ENCODE measurements at regions not wholly inside any gene's neighbourhood (a gene's known extent, or its start where the extent isn't known, plus 50 kb on each side); places are given as distances from the start of the nearest gene placed in this dataset.
"Not testable (repeated sequence)": the region's sequence is repeated elsewhere in the genome, so short reads cannot be mapped to it uniquely, and the experiment has no call there.

DNA sequence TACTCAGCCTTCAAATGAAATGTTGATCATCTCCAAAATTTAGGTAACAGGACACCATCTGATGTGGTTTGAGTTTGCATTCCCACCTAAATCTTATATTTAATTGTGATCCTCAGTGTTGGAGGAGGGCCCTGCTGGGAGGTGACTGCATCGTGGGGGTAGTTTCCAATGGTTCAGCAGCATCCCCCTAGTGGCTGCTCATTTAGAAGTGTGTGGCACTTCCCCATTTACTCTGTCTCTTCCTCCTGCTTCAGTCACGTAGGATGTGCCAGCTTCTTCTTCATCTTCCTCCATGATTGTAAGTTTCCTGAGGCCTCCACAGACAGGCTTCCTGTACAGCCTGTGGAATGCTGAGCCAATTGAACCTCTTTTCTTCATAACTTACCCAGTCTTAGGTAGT, 731.2 kb downstream of the USP25 start:
- DNase-seq (ENCODE audit: low read depth in 2 of 2, low spot score in 1 of 2): no peak

DNA sequence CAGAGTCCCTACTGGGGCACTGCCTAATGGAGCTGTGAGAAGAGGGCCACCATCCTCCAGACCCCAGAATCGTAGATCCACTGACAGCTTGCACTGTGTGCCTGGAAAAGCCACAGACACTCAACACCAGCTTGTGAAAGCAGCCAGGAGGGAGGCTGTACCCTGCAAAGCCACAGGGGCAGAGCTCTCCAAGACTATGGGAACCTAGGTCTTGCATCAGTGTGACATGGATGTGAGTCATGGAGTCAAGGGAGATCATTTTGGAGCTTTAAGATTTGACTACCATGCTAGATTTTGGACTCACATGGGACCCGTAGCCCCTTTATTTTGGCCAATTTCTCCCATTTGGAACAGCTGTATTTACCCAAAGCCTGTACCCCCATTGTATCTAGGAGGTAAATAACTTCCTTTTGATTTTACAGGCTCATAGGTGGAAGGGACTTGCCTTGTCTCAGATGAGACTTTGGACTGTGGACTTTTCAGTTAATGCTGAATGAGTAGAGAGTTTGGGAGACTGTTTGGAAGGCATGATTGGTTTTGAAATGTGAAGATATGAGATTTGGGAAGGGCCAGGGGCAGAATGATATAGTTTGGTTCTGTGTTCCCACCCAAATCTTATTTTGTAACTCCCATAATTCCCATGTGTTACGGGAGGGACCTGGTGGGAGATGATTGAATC, 734.6 kb downstream of the USP25 start:
- not testable (repeated sequence) for DNase-seq (ENCODE audit: low read depth in 2 of 2, low spot score in 1 of 2)

DNA sequence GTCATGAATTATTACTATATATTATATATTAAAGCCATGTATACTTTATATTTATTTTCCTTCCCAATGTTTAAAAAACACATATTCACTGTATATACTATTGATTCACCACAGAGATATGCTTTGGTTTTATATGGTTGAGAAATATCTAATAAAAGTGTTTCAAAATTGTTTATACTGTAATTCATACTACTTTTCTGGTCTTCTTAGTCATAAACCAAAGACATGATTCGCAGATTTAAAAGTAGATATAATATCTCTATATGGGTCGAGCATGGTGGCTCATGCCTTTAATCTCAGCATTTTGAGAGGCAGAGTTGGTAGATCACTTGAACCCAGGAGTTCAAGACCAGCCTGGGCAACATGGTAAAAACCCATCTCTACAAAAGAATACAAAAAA, 738.4 kb downstream of the USP25 start:
- DNase-seq (ENCODE audit: low read depth in 2 of 2, low spot score in 1 of 2): no peak

DNA sequence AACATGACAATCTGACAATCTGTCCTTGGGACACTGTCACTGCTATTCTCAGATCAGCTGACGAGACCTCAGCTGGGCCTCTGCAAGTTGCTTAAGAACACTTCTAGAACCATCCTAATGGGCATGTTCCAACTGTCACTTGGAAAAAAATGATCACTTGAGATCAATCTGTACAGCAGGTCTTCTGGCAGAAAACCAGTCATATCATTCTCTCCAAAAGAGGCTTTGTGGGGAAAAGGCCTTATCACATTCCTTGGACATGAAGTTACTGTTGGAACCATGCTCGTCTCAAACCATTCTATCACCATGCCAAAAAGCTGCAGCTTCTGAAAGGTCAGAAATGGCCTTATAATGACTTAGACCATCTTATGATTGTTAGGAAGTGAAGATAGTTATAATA, 744.2 kb downstream of the USP25 start:
- DNase-seq (ENCODE audit: low read depth in 2 of 2, low spot score in 1 of 2): no peak

DNA sequence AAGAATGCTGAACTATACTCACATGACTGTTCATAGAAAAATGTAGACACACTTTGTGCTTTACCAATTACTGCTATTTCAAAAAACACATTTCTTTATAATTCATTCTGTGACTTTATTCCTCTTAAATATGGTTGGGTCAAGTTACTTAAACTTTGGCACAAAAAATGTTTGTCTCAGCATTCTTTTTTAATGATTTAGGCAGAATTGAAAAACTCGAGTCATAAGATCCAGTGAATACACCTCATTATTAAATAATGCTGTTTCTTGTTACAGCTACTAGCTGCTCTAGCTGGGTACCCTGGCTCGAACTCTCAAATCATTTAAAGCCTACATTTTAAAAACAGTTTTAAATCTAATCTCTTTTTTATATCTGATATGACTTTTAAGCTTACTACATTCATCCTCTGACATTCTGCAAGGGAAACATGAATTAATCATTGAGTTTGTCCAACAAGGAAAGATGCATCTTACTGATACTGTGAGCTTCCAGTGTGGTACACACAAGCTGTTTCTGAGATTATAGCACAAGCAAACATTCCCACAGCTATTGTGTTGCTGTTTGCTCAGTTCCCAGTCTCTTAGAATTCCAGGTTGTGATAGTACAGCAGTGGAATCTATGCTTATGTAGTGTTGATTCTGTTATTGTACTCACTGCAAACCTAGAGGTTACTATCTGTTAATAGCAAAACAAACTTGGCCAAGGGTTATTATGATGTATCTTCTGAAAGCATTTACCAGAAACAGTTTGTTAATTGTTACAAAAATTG, 746.5 kb downstream of the USP25 start:
- DNase-seq (ENCODE audit: low read depth in 2 of 2, low spot score in 1 of 2): no peak

DNA sequence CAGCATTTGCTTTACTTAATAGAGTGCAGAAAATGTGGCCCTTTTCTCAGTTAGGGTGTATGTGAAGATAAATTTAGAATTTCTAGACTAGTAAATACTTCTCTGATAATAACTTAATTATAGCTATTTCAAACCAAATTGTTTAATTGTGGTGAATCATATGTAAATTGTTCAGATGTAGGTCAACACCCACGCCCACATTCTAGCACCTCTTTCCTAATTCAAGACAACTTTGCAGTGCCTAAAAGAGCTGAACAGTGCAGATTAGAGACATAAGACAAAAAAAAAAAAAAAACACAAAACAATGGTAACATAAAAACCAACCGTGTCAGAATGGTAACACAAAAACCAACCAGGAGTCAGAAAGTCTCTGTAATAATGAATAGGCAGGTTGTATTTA, 758.3 kb downstream of the USP25 start:
- DNase-seq (ENCODE audit: low read depth in 2 of 2, low spot score in 1 of 2): no peak

DNA sequence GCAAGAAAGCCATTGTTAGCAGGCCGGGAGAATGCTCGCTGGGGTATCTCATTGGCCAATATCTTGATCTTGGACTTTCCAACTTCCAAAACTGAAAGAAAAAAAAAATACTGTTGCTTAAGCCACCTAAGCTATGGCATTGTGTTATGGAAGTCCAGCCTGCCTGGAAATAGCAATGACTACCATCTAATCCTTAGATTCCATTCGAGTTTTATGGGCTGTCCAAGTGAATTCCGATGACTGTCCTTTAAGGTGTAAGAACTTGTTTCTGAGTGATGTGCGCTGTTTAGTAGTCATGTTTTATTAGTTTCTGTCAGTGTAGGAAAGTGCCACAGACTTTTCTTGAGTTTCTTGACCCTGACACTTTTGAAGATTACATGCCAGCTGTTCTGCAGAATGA, 762.6 kb downstream of the USP25 start:
- DNase-seq (ENCODE audit: low read depth in 2 of 2, low spot score in 1 of 2): no peak

DNA sequence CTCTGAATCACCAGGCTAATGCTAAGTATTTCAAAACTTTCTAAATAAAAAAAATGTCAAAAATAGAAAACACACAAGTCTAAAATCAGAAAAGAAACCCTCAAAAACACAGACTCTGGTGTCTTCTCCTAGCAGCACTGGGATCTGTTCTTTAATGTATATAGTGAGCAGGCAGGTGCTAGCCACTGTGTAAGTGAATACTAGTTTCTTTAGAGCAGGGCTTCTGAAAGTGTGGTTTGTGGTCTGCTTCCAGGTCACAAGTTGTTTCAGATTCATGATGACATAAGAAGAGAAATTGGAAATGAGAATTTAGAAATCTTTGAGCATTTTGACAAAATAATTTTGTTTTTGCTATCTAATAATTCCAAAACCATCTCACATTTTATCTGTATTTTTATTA, 763.1 kb downstream of the USP25 start:
- no peak for DNase-seq (ENCODE audit: low read depth in 2 of 2, low spot score in 1 of 2)

DNA sequence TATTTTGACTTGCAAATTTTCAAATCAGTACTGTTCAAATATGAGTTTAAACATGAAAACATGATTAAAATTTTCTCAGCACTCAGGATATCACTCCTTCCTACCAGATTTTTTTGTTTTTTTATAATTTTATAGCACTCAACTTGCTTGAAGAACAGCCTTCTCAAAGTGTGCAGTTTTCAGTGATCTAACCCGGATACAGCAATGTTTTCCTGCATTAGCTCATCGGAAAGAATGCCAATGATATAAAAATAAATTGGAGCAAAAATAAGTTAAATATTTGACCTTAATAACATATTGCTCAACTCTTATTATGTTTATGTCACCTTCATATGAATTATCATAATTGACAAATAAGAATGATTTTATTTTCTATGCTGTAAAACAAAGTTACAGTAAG, 766.8 kb downstream of the USP25 start:
- DNase-seq (ENCODE audit: low read depth in 2 of 2, low spot score in 1 of 2): no peak

DNA sequence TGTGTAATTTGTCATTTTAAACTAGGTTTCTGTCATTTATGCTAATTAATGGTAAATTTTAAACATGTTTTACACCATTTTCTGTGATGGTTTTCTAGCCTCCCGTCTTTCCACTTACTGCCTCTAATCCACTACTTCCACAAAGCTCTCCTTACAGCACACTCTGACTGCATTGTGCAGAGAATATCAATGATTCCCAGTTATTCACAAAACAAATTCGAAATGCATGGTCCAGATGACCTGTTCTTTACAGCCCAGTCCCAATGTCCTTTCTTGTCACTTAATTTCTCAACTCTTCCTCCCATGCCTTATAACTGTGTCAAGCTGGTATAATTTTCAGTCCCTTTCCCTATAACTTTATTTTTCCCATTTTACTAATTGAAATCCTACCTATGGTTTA, 770.5 kb downstream of the USP25 start:
- DNase-seq (ENCODE audit: low read depth in 2 of 2, low spot score in 1 of 2): no peak

DNA sequence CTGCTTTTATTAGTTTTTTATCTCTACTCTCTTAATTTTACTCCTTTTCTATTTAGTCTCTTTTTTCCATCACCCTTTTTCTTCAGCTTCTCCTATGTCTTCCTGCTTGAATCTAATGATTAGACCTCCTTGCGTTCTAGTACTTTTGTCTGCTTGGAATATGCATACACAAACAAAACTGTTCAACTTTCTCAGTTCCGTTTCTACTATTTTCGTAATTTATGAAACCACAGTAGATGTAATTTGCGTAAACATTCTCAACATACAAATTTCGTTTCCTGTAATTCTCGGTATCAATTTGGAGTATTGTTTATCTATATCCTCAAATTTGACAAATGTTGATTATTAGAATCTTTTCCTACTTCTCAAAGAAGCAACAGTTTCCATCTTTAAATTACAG, 772.5 kb downstream of the USP25 start:
- DNase-seq (ENCODE audit: low read depth in 2 of 2, low spot score in 1 of 2): no peak

DNA sequence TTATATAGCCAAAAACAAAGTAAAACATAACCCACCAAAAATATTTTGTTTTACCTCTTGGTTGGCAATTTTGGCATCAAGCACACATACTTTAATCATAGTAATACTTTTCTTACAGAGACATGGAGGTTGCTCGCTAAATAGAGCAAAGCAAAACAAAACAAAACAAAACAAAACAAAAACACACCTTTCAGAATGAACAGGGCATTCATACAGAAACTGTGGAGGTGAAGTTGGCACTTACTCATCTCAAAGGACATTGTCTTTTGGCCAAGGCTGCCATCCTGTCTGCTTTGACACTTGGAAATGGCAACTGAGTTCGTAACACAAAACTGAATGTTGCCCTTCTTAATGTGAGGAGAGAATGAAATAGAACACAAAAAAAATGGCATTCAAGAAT, 773.1 kb downstream of the USP25 start:
- no peak for DNase-seq (ENCODE audit: low read depth in 2 of 2, low spot score in 1 of 2)

DNA sequence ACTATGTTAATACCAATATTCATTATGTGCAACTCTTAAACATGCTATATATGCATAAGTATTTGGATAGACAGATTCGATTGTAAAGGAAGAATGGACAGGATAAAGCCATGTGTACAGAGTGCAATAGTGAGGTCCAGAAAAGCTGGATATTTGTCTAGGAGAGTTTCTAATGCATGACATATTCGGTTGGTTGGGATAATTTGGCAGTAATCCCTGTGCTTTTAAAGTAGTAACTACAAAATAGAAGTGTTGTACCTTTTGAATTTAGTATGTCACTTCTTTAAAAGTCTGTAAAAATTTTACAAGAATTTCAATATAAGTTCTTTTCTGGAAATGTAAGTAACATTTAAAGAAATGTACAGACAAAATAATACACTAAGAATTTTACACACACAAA, 774.5 kb downstream of the USP25 start:
- DNase-seq (ENCODE audit: low read depth in 2 of 2, low spot score in 1 of 2): no peak

DNA sequence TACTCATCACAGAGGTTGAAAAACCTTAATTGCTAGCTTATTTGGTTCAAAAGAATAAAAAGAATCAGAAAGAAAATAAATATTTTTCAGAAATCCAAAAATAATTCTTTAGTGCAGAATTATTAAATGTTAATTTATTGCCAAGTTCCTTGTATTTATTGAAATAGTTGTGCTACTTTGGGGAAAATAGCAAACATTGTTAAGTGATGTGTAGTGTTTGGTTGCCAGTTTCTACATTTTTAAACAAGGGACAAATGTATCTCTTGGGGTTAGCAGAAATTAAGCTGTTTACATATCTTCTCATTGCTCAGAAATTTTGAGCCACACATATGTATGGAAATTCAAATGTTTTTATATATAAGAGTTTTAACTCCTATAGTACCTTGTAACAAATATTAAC, 775.0 kb downstream of the USP25 start:
- DNase-seq (ENCODE audit: low read depth in 2 of 2, low spot score in 1 of 2): no peak

DNA sequence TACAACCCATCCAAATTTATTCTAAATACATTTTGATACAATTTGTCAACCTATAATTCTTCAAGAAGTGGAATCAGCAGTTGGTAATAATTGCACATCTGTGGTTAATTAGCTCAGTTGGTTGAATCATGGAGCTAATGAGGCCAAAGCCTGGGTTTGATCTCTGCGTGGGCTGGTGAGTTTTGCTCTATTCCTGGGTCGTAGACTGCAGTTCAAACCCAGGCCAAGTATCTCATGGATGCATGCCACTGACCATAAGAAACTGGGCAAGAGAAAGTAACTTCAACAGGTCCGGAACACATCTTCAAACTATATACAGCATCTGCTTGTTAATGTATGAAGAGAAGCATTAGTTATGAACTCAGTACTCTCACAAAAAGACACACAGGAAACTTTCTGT, 779.7 kb downstream of the USP25 start:
- no peak for DNase-seq (ENCODE audit: low read depth in 2 of 2, low spot score in 1 of 2)

DNA sequence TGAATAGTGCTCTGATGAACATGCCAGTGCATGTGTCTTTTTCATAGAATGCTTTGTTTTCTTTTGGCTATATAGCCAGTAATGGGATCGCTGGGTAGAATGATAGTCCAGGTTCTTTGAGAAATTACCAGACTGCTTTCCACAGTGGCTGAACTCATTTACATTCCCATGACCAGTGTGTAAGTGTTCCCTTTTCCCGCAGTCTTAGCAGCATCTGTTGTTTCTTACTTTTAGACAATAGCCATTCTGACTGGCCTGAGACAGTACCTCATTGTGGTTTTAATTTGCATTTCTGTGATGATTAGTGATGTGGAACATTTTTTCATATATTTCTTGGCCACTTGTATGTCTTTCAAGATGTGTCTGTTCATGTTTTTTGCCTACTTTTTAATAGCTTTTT, 784.5 kb downstream of the USP25 start:
- DNase-seq (ENCODE audit: low read depth in 2 of 2, low spot score in 1 of 2): no peak

DNA sequence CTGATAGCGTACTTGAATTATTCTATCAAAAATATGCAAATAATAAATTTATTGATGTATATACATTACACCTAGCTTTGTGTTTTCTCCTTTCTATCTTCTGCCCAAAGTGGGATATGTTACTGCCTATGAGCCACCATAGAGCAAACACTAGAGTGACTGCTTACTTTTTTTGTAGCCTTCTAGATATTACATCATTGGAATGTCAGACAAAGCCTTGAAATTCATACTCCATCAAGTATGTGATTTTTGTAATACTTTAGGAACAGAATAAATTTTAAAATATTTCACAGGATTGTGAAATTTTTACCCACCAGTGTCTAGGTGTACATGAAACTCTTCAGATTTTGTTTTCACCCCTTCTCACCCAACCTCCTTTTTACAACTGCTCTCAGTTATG, 787.6 kb downstream of the USP25 start:
- no peak for DNase-seq (ENCODE audit: low read depth in 2 of 2, low spot score in 1 of 2)

DNA sequence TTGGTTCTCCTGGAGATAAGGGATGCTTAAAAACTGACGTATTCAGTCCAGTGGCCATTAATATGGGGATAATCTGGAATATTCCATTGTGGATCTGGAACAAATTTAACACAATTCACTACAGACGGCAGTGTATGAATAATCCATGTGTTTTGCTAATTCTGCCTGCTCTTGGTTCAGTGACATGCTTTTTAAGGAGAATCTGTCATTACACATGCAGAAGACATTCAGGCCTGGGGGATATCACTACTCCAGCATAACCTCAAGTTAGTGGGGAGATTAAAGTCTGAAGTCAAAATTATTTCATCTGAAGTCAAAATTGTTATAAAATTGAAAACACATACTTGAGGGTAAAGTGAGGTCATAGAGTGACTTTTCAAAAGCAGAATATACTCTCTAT, 789.3 kb downstream of the USP25 start:
- no peak for DNase-seq (ENCODE audit: low read depth in 2 of 2, low spot score in 1 of 2)

DNA sequence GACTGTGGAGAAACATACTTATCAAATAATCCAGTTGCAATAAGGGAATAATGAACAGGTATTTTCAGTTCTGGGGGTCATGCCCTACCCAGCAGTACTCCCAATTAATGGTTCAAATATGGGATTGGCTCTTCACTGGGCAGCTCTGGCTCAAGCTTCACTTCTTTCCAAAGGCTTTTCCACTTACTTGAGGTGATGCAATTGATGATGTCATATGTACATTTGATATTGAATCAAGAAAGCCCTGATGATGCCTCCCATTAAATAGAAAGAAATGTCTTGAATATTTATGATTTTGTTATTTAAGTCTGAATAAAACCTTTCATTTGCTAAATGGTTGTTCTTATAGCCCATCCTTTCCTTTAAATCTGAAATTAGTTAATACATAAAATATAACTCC, 789.9 kb downstream of the USP25 start:
- DNase-seq (ENCODE audit: low read depth in 2 of 2, low spot score in 1 of 2): no peak

DNA sequence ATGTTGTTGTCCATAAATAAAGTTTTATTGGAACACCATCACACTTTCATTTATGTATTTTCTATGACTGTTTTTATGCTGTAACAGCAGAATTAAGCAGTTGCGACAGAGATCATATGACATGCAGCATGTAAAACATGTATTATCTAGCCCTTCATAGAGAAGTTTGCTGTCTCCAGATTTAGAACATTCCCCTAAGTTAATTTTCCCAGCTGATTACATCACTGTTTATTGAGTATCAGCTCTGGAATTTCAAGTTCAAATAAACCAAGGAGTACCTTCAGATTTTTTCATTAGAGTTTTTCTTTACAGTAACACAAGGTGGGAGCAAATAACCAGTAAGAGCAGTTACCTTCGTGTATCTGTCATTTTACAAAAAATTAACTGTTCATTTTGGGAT, 792.8 kb downstream of the USP25 start:
- DNase-seq (ENCODE audit: low read depth in 2 of 2, low spot score in 1 of 2): no peak

DNA sequence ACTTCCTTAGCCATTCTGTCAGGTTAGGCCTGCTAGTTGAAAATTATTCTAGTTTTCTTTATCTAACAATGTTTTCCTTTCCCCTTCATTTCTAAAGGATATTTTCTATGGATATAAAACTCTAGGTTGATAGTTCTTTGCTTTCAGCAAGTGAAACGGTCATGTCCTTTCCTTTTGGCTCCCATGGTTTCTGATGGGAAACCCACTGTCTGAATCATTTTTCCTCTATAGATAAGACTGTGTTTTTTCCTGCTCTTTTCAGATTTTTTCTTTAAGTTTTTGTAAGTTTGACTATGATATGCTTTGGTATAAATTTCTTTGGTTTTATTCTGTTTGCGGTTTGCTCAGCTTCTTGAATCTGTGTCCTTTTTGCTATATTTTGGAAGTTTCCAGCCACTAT, 800.9 kb downstream of the USP25 start:
- DNase-seq (ENCODE audit: low read depth in 2 of 2, low spot score in 1 of 2): no peak

DNA sequence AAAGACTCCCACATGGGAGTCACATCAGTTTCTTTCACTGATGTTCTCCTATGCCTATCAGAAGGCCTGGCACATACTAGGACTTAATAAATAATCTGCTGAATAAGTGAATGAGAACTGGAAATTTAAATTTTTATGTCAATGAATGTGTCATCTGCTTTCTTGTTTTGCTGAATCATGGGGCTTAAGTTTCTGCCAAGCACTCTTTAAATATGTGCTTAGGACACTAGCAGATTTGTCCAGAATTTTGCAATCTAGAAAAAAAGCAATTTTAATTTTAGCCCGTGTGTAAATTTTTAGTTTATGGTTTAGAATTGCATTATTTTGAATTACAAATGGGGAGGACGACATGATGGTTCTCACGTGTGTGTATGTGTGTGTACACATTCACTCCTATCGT, 803.1 kb downstream of the USP25 start:
- no peak for DNase-seq (ENCODE audit: low read depth in 2 of 2, low spot score in 1 of 2)

Measured in stimulated activated CD8-positive, alpha-beta memory T cell treated with anti-CD3 and anti-CD28 coated beads, Interleukin-4, amount 100 ng/mL, for 1 hour (primary cell).